Fibroblast of lung (primary cell): ENCODE measurements at regions not wholly inside any gene's neighbourhood (a gene's known extent, or its start where the extent isn't known, plus 50 kb on each side); places are given as distances from the start of the nearest gene placed in this dataset.

ENCODE experiments used
- DNase-seq, 2 donors: peaks; one replicate each; pipeline versions ENCODE4 v3.0.0 to v3.0.0-alpha.2; 2010; ENCODE audit warnings: low read depth in 2 of 2
- H2AFZ ChIP-seq: 2 replicates; pipeline ENCODE4 v1.5.1; 2012; ENCODE audit warnings: low read length, control low read depth, inconsistent platforms
- H3K27ac ChIP-seq: 2 replicates; pipeline ENCODE4 v1.5.1; 2011; ENCODE audit warnings: low read length, control low read depth; ENCODE audit not compliant: insufficient read depth
- H3K27me3 ChIP-seq: 2 replicates; pipeline ENCODE4 v1.5.1; 2011; ENCODE audit warnings: mild to moderate bottlenecking, low read length; ENCODE audit not compliant: control insufficient read depth, insufficient read depth
- H3K36me3 ChIP-seq: 2 replicates; pipeline ENCODE4 v1.5.1; 2011; ENCODE audit warnings: low read length; ENCODE audit not compliant: control insufficient read depth, insufficient read depth
- H3K4me1 ChIP-seq: 2 replicates; pipeline ENCODE4 v1.5.1; 2011; ENCODE audit warnings: low read length; ENCODE audit not compliant: control insufficient read depth, insufficient read depth; ENCODE audit errors: extremely low read depth
- H3K4me2 ChIP-seq: 2 replicates; pipeline ENCODE4 v1.5.1; 2011; ENCODE audit warnings: low read length, control low read depth; ENCODE audit not compliant: insufficient read depth; ENCODE audit errors: extremely low read depth
- H3K4me3 ChIP-seq, 4 experiments: fragments of 200-600 bp in 1 of 4; sonication (generic) in 1 of 4; replicated peaks in 1 of 4; 2 replicates each; pipeline ENCODE4 v1.5.1; 2011 to 2016; ENCODE audit warnings: low read length in 4 of 4, low read depth in 3 of 4, mild to moderate bottlenecking in 3 of 4, control low read depth in 2 of 4, inconsistent platforms in 1 of 4, mixed read lengths in 1 of 4; ENCODE audit not compliant: insufficient read depth in 1 of 4; ENCODE audit errors: control extremely low read depth in 1 of 4
- H3K79me2 ChIP-seq: 2 replicates; pipeline ENCODE4 v1.5.1; 2012; ENCODE audit warnings: mild to moderate bottlenecking, low read length, inconsistent platforms; ENCODE audit not compliant: control insufficient read depth, insufficient read depth
- H3K9ac ChIP-seq: 2 replicates; pipeline ENCODE4 v1.5.1; 2011; ENCODE audit warnings: mild to moderate bottlenecking, low read length, control low read depth; ENCODE audit not compliant: insufficient read depth
- H3K9me3 ChIP-seq: 2 replicates; pipeline ENCODE4 v1.5.1; 2012; ENCODE audit warnings: low read depth, low read length; ENCODE audit not compliant: control insufficient read depth, insufficient read depth
- H4K20me1 ChIP-seq: 2 replicates; pipeline ENCODE4 v1.5.1; 2011; ENCODE audit warnings: low read length; ENCODE audit not compliant: control insufficient read depth, insufficient read depth; ENCODE audit errors: extremely low read depth
- EZH2 ChIP-seq: IDR thresholded peaks from 2 replicates; pipeline ENCODE4 v1.5.1; 2012; ENCODE audit warnings: low read length, control low read depth, mild to moderate bottlenecking; ENCODE audit errors: missing control alignments
- TF ChIP-seq, protein P1 (sequence below), 2 donors: IDR thresholded peaks in 1 of 2; conservative IDR thresholded peaks in 1 of 2; 1 replicate in 1 of 2; 2 replicates in 1 of 2; pipeline ENCODE4 v1.5.1; 2011 to 2012; ENCODE audit warnings: low read length in 2 of 2, control low read depth in 1 of 2, inconsistent platforms in 1 of 2, low read depth in 1 of 2, mild to moderate bottlenecking in 1 of 2

GRCh38 chr15:47561102-47561501, 156.2 kb upstream of the SEMA6D start:
- Histone ChIP-seq H2AFZ (no peak overlapping the region), H3K4me1 (no peaks in the 10 kb centered on the region), H3K4me2 (no peak overlapping the region), H3K27me3 (no peaks in the 10 kb centered on the region), H3K4me3 (no peak overlapping the region), H3K79me2 (no peaks in the 10 kb centered on the region), H3K9ac (no peak overlapping the region), H4K20me1 (peaks cover 2% of the 10 kb centered on the region), H3K9me3 (no peaks in the 10 kb centered on the region), H3K36me3 (no peaks in the 10 kb centered on the region), H3K27ac (no peak overlapping the region)
- DNase-seq: no peak
- TF ChIP-seq, protein P1, sequence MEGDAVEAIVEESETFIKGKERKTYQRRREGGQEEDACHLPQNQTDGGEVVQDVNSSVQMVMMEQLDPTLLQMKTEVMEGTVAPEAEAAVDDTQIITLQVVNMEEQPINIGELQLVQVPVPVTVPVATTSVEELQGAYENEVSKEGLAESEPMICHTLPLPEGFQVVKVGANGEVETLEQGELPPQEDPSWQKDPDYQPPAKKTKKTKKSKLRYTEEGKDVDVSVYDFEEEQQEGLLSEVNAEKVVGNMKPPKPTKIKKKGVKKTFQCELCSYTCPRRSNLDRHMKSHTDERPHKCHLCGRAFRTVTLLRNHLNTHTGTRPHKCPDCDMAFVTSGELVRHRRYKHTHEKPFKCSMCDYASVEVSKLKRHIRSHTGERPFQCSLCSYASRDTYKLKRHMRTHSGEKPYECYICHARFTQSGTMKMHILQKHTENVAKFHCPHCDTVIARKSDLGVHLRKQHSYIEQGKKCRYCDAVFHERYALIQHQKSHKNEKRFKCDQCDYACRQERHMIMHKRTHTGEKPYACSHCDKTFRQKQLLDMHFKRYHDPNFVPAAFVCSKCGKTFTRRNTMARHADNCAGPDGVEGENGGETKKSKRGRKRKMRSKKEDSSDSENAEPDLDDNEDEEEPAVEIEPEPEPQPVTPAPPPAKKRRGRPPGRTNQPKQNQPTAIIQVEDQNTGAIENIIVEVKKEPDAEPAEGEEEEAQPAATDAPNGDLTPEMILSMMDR (conservative IDR thresholded peaks at IDR 0.05 in 1 of 2, IDR thresholded peaks at IDR 0.05 in 1 of 2; ENCODE audit: low read depth in 1 of 2, low read length in 2 of 2): no peak
- no peak for TF ChIP-seq EZH2

- no peak for DNase-seq
- no peaks in the 10 kb centered on the region for H3K79me2 ChIP-seq
- H3K4me3 ChIP-seq: no peak overlapping the region
- H3K27me3 ChIP-seq: no peaks in the 10 kb centered on the region
- H3K27ac ChIP-seq: no peak overlapping the region
- H3K36me3 ChIP-seq: no peaks in the 10 kb centered on the region
- TF ChIP-seq, protein P1 (conservative IDR thresholded peaks at IDR 0.05 in 1 of 2, IDR thresholded peaks at IDR 0.05 in 1 of 2; ENCODE audit: low read depth in 1 of 2, low read length in 2 of 2): no peak
- no peak overlapping the region for H3K9ac ChIP-seq
- H3K4me1 ChIP-seq: no peaks in the 10 kb centered on the region
- no peaks in the 10 kb centered on the region for H3K9me3 ChIP-seq
- H2AFZ ChIP-seq: no peak overlapping the region
- peaks cover 2% of the 10 kb centered on the region for H4K20me1 ChIP-seq
- H3K4me2 ChIP-seq: no peak overlapping the region
Observed at GRCh38 chr15:47565949-47566348, 151.4 kb upstream of the SEMA6D start.

GRCh38 chr15:47566610-47567009, 150.7 kb upstream of the SEMA6D start:
- H3K4me1 ChIP-seq: no peaks in the 10 kb centered on the region
- no peak overlapping the region for H3K4me3 ChIP-seq
- no peak for DNase-seq
- TF ChIP-seq EZH2: no peak
- H3K27ac ChIP-seq: no peak overlapping the region
- H3K4me2 ChIP-seq: no peak overlapping the region
- H3K36me3 ChIP-seq: no peaks in the 10 kb centered on the region
- no peak overlapping the region for H2AFZ ChIP-seq
- H3K9me3 ChIP-seq: no peaks in the 10 kb centered on the region
- H3K79me2 ChIP-seq: no peaks in the 10 kb centered on the region
- no peaks in the 10 kb centered on the region for H3K27me3 ChIP-seq
- H4K20me1 ChIP-seq: peaks cover 2% of the 10 kb centered on the region
- no peak overlapping the region for H3K9ac ChIP-seq

DNA sequence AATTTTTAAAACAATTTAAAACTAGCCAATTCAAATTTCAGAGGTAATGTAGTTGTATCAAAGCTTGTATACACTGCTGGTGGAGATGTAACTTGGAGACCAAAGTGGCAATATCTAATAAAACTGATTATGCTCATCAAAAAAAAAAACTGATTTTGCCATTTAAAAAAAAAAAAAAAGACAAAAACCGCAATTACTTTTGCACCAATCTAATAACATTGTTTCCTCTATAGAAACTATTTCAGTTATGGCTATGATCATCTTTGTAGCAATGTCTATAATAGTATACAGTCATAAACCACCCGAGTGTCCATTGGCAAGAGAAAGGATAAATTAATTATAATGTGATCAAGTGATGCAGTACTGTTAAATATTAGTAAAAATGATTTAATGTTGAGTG, 149.3 kb upstream of the SEMA6D start:
- no peak overlapping the region for H2AFZ ChIP-seq
- TF ChIP-seq, protein P1 (conservative IDR thresholded peaks at IDR 0.05 in 1 of 2, IDR thresholded peaks at IDR 0.05 in 1 of 2; ENCODE audit: low read depth in 1 of 2, low read length in 2 of 2): no peak
- TF ChIP-seq EZH2: no peak
- no peaks in the 10 kb centered on the region for H3K27me3 ChIP-seq

More for the DNA sequence above, 149.3 kb upstream of the SEMA6D start:
- Histone ChIP-seq H4K20me1 (no peaks in the 10 kb centered on the region), H3K9me3 (no peaks in the 10 kb centered on the region), H3K9ac (no peak overlapping the region), H3K4me3 (no peak overlapping the region), H3K4me1 (no peaks in the 10 kb centered on the region), H3K79me2 (no peaks in the 10 kb centered on the region), H3K36me3 (no peaks in the 10 kb centered on the region), H3K4me2 (no peak overlapping the region), H3K27ac (no peak overlapping the region)
- no peak for DNase-seq
